ENCODE measurements at regions not wholly inside any gene's neighbourhood (a gene's known extent, or its start where the extent isn't known, plus 50 kb on each side); places are given as distances from the start of the nearest gene placed in this dataset.

- TF ChIP-seq CTCF (conservative IDR thresholded peaks at IDR 0.05; ENCODE audit: low read depth, low read length): no peak
- TF ChIP-seq EZH2 (IDR thresholded peaks at IDR 0.05; ENCODE audit: low read length, unreplicated experiment): no peak
- TF ChIP-seq EZH2phosphoT487 (IDR thresholded peaks at IDR 0.05; ENCODE audit: borderline replicate concordance, low read length): no peak
Measured at GRCh38 chr5:2133080-2133479, 250.4 kb upstream of the IRX4 start.
